Ishikawa (cell line): ENCODE measurements at regions not wholly inside any gene's neighbourhood (a gene's known extent, or its start where the extent isn't known, plus 50 kb on each side); places are given as distances from the start of the nearest gene placed in this dataset.

ENCODE experiments used
- EP300 ChIP-seq: IDR thresholded peaks from 2 replicates; pipeline ENCODE4 v1.6.1; 2012; ENCODE audit warnings: borderline replicate concordance
- YY1 ChIP-seq: IDR thresholded peaks from 2 replicates; pipeline ENCODE4 v1.6.1; 2012; ENCODE audit warnings: low read depth

DNA sequence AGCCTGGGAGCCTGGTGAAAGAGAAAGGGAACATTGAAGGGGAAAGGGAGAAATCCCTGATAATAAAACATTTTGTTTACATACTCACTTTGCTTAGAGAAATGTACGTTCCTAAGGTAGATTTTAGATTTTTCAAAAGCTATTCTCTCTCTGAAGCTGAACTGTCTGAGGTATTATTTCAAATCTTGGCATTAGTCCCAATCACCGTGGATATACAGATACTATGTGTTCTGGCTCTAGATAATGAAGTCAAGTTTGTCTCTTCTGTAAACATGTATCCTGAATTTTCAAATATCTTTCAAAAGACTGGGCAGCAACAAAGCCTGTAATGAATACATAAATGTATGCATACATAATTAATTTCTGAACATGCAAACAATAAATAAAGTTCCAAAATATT, 1104.2 kb upstream of the FAM98A start:
- TF ChIP-seq EP300 (no peak), YY1 (no peak)
